Stimulated activated CD4-positive, alpha-beta T cell treated with anti-CD3 and anti-CD28 coated beads, Interleukin-1b, Interleukin-23, amount 100 ng/mL, for 4 hours (primary cell): ENCODE measurements at regions not wholly inside any gene's neighbourhood (a gene's known extent, or its start where the extent isn't known, plus 50 kb on each side); places are given as distances from the start of the nearest gene placed in this dataset.

ENCODE experiments used
- DNase-seq, 2 donors: peaks; one replicate each; pipeline ENCODE4 v3.0.0-alpha.2; 2020; ENCODE audit warnings: low read depth in 2 of 2

DNA sequence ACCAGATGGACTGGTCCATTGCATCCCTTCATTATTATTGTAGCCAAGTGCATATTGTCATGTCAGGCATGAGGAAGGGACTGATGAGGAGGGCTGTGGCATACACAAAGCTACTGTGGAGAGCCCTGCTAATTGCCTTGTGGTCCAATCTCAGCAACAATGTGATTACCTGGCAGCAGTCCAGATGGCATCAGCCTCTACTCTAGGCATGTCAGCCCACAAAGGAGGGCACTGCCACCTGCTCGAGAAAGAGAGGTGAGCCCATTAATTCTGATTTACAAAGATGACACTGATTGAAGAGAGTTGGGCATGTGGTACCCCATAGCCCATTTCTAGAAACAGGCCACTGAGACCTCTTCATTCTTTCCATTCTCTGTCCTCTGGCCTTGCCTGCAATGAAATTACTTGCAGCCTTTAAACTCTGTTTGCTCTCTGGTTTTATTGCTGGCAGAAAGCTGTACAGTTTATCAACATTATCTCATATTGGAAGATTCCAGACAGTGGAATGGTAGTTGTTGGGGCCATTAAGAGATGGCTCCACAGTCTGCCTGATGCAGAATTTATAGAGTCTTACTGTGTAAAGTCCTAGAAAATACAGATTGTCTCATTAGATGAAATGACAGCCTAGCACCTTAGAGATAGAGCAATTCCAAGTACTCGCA, 307.7 kb downstream of the ARPP21 start:
- DNase-seq = no peak

DNA sequence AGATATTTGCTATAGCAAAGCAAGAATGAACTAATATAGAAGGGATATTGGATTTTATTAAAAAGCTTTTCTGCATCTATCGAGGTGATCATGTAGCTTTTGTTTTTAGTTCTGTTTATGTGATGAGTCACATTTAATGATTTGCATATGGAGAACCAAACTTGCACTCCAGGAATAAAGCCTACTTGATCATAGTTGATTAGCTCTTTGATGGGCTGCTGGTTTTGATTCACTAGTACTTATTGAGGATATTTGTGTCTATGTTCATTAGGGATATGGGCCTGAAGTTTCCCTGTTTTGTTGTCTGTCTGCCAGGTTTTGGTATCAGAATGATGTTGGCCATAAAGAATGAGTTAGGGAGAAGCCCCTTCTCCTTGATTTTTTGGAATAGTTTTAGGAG, 310.7 kb downstream of the ARPP21 start:
- no peak for DNase-seq

DNA sequence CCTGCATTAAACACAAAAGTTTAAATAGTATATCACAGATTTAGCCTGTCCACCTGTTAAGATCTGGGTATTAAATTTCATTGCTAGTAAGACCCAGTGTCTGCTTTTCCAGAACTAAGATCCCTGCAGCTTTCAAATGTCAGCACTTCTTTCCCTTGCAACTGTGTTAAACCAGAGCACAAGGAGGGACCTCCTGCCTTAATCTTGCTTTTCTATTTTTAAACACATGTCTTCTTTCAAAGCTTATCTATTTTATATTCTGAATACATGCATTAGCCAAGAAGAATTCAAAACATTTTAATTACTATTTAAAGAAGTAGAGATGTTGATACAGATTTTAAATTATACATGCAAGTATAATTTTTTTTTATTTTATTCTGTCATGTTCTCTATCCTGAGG, 315.1 kb downstream of the ARPP21 start:
- DNase-seq = no peak

DNA sequence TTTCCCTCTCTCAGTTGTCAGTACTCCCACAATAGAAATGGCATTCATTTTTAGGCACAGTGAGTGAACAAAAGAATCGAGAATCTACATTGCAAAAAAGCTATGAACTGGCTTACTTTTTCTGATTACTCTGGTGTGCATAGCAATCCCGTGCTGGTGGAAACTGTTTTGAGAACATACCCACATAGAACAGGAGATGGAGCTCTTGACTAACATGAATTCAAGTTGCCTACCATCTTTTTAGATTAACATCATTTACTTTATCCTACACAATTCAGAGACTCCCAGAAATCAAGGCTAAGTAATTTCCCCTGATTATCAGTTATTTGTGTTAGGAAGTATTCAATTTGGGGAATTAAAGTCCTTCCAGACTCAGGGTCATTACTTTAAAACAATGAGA, 326.6 kb downstream of the ARPP21 start:
- DNase-seq = no peak

DNA sequence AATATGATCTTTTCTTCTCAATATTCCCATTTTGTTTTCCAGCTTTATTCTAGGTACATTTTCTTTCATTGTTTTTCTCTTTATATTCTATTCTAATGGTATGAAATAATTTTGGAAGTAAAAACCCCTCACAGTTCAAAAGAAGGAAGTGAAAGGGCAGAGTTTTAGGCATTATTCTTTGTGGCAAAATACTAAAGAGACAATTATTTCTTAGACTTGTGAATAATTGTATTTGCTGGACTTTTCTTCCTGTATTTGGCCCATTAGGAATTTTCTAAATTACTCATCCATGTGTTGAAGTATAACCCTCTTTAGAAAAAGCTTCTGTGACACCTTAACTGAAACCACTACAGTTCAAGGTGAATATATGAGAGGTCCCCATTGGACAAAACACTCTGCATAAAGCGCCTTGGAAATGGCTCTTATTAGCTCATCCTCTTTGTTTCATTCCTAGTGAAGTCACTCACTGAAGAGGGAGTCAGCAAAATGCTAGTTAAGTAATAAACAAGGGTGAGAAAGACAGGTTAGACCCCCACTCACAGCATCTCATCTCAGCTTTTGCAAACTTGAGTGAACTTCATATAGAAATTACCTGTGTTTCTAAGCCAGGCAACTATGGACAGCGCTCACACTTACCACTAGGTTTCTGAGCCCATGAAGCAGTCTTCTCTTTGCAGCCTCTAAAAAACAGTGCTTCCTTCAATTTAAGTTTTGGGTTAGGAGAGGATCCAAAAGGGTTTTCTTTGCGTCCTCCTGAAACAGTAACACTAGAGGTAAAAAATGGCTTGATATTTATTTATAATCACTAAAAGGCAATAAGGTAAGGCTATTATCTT, 327.5 kb downstream of the ARPP21 start:
- no peak for DNase-seq

DNA sequence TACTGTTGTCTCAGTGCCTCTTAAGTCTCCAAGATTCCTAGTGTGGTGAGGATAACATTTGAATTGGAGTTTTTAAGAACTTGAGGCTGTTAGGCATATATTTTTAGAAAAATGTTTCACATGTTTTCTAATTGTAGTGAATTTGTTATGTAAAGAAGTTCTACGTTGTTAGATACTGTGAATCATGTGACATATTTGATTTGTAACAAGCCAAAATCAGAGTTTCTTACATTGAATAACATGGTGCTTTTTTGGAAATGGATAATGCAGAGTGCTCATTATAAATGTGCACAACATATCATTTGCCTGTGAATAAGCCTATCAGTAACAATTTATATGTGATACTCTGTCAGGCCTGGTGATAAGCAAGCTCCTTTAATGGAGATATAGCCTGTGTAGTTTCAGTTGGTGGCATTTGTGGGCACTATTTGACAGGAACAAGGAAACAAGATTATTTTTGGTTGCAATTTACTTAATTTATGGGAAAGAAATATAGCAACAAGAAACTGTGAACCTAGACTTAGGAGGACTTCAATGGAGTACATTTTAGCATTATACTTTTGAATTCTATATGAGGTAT, 328.8 kb downstream of the ARPP21 start:
- DNase-seq = no peak

DNA sequence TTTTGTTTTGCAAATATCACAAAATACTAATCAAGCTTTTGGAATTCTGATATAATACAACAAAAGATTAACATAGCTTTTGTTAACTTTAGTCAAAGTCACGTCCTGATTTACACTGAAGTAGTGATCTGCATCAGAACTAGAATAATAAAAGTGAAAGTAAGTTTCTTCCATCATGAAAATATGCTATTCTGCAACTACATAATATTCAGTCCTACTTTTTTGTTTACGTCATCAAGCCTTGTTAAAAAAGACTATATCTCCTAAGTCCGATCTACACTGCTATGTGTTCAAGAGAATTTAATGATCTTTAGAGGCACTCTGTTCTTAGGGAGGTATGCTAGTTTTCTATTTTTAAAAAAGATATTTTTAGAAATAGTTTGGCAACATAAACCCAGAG, 330.1 kb downstream of the ARPP21 start:
- no peak for DNase-seq

DNA sequence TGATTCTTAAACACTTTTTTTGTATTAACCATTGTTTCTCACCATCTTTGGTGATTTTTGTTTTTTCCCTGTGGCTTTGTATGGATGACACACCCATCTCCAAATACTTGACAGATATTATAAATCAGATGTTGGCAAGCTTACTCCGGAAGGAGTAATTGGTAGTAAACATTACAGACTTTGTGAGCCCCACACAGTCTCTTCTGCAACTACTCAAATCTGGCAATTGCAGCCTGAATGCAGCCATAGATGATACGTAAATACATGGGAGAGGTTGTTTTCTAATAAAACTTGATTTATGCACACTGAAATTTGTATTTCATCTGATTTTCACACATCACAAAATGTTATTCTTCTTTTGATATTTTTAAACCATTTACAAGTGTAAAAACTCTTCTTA, 331.5 kb downstream of the ARPP21 start:
- DNase-seq = no peak

DNA sequence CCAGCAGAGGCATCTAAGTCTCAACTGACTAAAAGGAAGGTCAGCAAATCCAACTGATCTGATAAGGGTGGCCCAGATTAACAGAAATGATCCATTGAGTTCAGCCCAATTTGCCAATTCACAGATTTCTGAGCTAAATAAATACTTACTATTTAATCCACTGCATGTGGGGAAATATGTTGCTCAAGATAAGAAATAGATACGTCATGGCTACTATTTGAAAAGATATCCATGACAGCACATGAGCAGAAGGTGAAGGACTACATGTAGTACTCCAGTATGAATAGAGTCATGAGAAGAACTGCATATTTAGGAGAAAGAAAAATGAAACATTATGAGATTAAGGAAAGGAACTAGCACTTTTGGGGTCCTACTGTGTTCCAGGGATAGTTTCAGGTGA, 332.4 kb downstream of the ARPP21 start:
- no peak for DNase-seq

DNA sequence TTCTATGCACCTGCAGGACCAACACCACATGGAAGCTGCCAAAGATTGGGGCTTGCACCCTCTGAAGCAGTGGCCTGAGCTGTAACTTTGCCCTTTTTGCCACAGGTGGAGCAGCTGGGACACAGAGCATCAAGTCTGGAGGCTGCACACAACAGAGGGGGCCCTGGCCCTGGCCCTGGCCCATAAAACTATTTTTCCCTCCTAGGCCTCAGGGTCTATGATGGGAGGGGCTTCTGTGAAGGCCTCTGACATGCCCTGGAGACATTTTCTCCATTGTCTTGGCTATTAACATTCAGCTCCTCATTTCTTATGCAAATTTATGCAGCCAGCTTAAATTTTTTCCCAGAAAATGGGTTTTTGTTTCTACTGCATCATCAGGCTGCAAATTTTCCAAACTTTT, 335.5 kb downstream of the ARPP21 start:
- DNase-seq = no peak

DNA sequence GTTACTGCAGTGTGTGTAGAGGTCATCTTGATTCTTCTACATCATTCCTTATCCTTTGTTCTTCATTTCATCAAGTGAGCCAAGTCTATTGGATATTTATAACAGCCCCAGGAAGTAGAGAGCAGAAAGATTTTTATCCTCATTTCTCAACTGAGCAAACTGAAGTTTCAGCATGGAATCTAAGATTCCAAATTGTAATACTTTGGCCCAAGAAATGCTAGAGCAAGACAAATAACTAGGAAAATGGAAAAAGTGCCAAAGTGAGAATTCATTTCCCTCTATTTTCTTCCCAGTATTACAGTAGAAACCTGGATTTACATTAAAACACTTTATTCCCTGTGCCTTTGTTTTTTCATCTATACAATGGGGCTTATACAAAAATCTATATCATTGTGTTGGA, 346.8 kb downstream of the ARPP21 start:
- DNase-seq = no peak

DNA sequence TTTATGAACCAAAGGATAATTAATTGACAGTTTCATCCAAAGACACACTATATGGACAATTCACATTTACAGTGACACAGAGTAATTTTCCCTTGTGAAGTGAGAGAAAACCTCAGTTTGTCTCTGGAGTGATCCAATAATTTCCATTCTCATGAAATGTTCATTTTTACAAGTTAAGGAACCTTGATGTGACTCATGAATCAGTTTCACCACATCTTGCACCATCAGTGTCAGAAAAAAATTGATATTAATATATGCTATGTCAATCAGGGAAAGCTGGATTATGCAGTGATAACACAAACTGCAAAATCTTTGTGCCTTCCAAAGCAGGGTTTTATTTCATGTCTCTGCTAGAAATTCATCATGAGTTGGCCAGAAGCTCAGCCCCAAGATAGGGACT, 348.1 kb downstream of the ARPP21 start:
- DNase-seq = no peak

DNA sequence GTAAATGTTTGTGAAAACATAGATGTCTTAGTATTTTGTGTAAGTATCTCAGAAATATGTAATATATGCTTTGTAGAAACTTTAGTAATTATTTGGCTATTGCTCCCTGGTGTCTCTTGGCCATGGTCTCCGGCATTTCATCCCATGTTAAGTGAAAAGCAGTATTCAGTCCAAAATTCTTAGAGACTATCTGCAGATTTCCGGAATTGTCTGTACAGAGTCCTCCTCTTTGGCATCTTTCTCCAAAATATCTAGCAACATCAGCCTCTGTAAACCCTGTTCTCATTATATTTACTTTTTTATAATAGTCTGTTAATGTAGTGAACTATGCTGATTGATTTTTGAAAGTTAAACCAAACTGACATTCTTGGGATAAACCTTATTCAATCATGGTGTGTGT, 352.7 kb downstream of the ARPP21 start:
- no peak for DNase-seq

DNA sequence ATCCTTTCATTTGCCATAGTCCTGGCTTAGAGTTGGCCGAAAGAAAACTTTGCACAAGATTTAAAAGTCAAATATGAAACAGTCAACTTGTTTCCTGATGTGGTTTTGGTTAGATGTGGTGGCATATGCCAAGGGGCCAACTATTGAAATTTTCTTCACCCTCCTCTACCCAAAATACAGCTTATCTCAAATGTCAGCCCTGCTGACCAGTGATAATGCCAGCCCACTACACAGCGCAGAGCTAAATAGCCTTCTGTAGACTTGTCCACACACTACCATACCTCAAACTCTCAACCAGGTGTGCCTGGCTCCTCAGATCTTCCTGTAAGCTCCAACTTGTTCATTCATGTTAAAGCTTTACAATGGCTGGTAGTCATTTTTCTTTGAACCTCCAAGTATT, 368.5 kb upstream of the STAC start:
- DNase-seq = no peak

DNA sequence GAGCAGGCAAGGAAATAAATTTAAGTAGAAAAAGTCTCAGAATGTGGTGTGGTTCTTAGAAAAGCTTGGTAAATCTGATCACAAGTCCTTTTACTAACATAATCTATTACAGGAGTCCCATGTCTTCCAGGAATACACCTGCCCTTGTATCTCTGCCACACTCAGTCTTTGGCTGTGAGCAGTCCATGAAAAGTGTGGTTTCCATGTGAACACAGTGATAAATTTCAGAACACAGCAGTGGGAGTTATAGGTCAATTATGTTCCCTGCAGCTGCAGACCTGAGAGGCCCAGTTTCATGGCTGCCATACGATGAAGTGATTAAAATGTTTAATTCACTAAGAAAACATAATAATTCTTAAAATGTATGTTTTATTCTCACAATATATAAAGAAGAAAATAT, 366.9 kb upstream of the STAC start:
- no peak for DNase-seq

DNA sequence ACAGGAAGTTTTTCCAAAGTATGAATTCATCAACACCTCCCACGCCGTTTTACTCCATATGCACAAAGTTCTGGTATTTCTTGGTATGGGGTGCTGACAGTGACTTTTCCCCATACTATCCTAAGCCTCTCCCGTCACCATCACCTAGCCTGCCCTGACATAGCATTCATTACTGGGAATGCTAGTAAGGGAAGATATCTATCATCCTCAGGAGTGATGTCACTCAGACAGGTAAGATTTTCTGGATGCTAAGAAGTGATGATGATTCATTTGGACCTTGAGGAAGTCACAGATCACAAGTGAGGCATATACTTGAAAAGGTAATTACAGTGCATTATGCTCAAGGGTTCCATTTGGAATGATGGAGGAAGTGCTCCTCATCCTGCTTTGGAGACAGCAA, 355.1 kb upstream of the STAC start:
- no peak for DNase-seq

DNA sequence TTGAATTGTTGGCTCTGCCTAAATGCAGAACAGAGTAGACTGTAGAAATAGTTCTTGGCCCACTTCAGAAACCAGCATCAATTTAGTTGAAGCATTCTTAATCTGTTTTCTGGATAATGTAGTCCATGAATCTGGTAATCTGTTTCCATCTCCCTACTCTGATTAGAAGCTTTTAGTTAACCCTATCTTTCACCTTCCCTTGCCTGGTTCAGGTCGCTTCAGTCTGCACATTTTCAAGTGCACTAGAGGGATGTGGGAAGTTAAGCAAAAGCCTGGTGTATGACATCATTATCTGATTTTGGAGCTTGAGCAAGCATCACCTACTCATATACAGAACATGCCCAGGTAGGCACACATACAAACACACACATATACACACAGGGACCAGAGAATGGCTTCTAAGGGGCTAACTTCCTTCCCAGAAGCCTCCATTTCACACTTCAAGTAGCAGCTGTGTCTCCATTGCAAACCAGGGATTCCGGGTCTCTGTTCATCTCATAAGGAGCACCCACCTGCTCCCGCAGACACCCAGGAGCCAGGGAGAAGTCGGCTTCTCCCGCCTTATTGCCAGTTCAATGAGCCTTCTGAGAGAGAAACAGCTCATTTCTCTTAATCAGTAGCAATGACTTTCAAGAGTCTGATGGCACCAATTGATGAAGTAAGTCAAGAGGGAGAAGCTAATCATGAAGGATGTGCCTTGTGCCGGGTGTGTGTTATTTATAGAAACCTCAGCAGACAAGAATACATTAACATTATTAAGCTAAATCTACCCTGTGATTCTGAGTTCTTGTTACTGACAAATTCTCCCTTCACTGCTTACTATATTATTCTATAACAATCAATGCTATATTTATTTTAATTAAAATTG, 347.9 kb upstream of the STAC start:
- no peak for DNase-seq

DNA sequence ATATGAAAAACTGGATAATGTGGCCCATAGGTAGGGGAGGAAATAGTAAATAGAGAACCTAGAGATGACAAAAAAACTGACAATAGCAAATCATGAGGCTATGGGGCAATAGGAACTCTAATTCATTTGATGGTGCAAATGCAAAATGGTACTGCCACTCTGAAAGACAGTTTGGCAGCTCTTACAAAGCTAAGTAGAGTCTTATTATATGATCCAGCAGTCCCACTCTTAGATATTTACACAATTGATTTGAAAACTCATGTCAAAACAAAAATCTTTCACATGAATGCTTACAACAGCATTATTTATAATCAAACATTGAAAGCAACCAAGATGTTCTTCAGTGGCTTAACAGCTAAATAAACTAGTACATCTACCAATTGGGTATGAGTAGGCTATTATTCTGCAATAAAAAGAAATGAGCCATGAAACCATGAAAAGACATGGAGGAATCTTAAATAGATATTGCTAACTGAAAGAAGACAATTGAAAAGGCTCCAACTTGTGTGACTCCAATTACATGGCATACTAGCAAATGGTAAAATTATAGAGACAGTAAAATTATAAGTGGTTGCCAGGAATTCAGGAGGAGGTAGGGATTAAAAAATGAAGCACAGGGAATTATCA, 321.8 kb upstream of the STAC start:
- DNase-seq = no peak

DNA sequence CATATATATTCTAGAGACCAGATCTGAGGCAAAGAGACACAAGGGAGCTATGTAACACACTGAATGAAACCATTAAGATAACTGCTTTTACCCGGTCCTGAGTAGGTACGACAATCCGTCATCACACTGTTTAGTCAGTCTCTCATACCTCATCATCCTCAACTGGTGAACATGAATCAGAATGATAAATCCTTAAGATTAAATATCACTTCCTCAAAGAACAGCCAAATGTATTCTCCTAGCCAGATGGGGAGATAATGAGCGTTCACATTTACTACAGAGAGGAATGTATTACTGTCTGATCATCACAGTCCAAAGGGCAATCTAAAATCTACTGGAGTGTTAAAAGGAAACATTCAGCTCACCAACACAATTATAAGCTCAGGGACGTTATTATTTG, 319.4 kb upstream of the STAC start:
- no peak for DNase-seq

DNA sequence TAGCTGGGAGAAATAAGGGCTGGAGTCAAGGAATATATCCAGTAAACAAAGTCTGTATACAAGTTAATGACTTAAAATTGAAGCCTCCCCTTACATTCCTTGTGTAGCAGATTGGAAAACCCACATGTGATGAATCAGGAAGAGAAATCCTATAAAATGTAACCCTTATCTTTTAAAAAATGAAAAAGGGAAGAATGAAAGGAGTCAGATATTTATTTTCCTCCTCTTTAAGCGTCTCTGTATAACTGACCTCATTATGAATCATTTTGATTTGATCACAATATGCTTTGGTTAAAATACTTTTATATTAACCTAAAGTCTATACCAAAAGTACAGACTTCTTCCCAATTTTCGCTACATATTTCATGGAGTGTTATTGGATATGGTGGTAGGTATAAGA, 316.3 kb upstream of the STAC start:
- DNase-seq = no peak

DNA sequence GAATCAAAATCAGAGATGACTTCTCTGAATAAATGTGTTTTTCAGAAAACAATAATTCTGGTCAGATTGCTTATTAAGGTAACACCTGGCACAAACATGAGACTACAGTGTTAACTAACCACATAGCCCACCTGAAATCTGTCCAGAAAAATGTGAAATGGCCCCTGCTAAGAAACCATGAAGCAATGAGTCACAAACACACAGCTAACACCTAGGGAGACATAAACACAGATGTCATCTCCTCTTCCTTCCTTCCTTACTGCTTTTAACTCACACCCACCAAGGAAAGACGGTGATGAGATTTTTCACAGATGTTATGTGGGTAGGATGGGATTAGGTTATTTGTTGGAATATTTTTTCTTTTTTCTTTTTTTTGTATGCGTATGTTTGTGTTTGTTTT, 315.0 kb upstream of the STAC start:
- no peak for DNase-seq

DNA sequence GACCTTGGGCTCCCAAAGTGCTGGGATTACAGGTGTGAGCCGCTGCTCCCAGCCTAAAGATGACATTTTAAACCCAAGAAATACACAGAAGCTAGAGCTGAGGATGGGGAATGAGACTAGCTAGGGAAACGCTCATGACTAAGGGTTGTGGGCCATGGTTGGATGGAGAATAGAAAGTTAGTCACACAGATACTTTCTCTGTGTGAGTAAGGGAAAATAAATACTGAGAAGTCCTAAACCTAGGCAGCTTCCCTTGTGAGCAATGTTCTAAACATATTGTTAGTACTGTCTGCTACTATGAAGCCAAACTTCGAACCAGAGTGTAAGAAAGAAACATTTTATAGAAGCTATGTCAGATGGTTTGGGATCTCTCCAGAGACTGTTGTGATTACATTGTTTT, 304.8 kb upstream of the STAC start:
- no peak for DNase-seq
